ENCODE measurements at regions not wholly inside any gene's neighbourhood (a gene's known extent, or its start where the extent isn't known, plus 50 kb on each side); places are given as distances from the start of the nearest gene placed in this dataset.

GRCh38 chr16:55125818-55126385, 195.2 kb downstream of the IRX5 start:
- no peak for DNase-seq

DNA sequence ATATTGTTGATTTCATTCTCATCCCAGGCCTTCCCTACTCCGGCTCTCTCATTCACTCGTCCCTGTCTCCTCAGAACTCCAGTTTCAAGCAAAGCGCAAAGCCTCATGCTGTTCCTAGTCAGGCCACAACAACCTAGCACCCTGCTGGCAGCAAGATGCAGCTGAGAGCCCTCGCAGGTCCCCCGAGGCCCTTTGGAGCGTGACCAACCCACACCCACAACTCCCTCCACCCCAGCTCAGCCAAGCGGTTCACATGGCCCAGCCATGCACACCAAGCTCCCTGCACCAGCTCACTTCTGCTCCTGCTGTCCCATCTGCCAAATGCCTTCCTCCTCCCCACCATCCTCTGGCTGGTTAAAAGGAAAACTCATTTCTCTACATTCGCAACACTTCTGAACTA, 195.8 kb downstream of the IRX5 start:
- no peak for DNase-seq

GRCh38 chr16:55130456-55130855, 193.5 kb upstream of the IRX6 start:
- DNase-seq = no peak

DNA sequence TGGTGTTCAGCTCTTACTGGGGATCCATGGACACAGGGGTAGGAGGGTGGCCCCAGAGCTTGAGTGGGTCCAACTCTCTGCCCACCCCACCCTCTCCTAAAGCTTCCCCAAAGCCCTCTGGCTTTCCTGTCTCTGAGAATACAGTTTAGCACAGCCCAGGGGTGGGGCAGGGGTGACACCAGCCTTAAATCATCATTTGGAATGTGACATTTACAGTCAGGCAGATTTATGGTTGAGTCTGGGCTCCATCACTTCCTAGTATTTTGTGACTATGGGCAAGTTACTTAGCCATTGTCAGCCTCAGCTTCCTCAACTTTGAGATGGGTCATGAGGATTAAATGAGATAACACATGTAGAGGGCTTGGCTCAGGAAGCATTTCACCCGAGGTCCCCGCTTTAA, 193.1 kb upstream of the IRX6 start:
- no peak for DNase-seq

- no peak for DNase-seq
These were observed 190.3 kb upstream of the IRX6 start for GRCh38 chr16:55133654-55134053.

GRCh38 chr16:55136356-55137150, 187.4 kb upstream of the IRX6 start:
- no peak for DNase-seq

- no peak for DNase-seq
These were observed 185.7 kb upstream of the IRX6 start for GRCh38 chr16:55138298-55138697.

- DNase-seq = no peak
These were observed 181.6 kb upstream of the IRX6 start for GRCh38 chr16:55142405-55142804.

DNA sequence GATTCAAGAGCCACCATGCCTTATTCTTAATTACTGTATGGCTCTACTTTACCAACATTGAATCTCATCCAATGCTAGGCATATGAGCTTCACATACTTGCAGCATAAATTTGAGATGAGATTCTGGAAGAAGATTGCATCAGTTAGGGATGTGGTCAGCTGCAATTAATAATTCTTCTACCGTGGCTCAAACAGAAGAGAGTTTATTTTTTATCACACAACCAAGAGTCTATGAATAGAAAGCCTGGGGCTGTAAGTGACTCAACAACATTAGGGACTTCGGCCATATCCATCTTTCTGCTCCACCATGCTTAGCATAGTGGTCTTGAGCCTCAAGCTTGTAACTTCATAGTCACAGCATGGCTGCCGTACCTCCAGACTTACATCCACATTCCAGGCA, 179.4 kb upstream of the IRX6 start:
- DNase-seq = no peak

DNA sequence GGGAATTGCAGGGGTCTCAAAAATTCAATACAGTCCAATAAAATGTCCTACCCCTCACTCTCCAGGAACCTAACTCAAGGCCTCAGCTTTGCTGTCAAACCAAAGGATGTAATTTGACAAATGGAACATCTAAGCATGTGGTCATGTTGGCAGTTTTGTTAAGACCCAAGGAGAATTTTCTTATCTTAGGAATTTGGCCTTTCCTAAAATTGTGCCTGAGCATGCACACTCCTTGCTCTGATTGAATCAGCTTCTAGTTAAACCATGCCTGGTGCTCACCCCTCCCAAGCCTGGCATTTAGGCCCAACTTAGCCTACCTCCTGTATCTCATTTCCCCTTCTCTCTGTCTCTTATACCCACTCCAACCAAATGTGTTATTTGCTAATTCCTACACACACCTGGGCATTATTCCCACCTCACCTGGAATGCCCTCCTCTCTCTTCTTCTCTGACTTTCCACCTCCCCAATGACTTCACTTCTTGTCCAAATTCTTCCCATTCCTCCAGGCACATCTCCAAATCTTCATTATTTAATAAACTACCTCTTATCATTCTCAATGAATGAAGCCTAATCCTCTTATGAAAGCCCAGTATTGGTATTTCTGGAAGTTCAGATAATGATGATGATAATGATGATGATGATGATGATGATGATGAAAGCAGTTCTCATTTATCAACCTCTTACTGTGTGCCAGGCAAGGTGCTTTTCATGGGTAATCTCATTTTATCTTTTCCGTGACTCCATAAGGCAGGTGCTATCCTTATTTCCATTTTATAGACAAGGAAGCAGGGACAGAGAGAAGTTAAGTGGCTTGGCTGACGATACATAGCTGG, 178.0 kb upstream of the IRX6 start:
- DNase-seq = no peak

DNA sequence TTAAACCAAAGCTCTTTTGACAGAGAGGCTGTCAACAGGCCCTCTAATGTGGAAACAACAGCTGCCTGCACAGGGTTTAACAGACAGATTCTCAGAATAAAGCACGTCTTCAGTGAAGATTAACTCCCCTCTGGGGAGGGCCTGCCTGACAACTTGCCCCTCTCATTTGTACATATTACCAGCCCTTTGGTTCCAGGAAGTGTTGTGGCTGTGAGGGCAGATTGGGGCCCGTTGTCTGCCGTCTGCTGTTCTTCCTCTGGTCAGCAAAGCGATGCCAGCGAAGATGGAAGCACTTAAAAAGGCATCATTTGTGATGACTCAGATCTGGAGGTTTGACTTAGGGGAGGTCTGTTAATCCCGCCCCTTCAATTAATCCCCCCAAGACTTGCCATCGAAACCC, 177.0 kb upstream of the IRX6 start:
- DNase-seq = no peak

DNA sequence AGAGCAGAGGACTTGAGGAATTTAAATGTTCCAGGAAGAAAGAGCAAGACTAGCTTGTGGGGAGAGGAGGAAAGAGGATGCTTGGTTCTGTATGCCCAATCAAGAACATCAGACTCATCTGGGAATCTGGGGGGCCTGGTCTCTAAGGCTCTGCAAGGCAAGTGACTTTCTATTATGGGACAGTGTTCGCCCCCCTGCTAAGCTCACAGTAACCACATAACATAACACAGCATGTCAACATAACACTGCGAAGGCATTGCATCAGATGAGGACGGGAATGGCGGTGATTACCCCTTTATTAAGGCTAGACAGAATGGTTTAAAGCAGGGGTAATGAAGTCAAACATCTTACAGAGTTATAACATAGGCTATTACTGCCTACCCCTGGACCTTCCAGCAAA, 176.6 kb upstream of the IRX6 start:
- DNase-seq = no peak

GRCh38 chr16:55149622-55150021, 174.4 kb upstream of the IRX6 start:
- DNase-seq = no peak

DNA sequence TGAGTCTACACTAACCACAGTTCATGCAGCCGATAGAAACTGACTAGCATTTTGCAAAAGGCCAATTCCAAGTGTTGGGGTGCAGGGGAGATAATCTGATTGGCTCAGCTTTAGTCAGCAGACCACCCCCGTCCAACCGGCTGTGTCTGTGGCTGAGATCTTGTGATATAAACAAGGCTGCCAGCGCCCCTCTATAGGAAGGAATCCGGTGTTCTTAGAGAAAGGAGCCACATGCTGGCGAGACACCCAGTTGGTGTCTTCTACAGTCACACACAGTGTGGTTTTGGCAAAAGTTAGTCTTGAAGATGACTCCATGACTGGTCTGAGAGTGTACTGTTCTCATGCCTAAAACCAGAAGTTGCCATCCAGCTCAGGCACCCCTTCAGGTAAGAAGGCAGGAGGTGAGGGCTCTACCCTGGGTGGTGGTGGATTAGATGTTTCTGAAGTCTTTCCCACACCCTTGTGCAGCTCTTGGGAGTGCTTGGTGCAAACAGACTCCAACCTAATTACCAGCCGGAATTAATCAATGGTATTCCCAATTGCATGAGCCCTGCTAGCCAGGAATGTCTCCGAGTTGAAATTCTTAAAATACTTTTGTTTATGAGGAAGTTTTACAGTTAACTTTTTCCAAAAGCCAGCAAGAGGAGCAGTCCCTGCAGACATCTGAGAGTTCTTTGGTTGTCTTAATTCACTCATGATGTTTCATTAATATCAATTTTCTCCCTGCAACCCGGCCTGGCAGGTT, 172.3 kb upstream of the IRX6 start:
- DNase-seq = no peak

GRCh38 chr16:55152875-55153390, 171.1 kb upstream of the IRX6 start:
- no peak for DNase-seq

DNA sequence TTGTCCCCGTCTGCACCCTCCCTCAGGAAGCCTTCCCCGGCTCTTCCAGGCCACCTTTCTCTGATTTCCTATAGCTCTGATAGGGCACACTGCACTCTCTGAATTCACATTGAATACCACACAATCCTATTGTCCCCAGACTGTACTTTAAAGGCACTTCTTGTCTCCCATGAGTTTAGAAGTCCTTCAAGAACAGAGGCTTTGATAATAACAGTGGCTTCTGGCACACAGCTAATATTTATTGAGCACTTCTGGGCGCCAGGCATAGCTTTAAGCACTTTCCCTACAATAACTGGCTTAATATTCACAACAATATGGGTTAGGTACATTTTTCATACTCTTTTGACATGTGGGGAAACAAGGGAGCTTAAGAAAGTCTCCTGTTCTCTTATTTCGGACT, 169.7 kb upstream of the IRX6 start:
- no peak for DNase-seq

- no peak for DNase-seq
These were observed 169.0 kb upstream of the IRX6 start for GRCh38 chr16:55154956-55155355.

GRCh38 chr16:55155815-55156214, 168.2 kb upstream of the IRX6 start:
- no peak for DNase-seq

DNA sequence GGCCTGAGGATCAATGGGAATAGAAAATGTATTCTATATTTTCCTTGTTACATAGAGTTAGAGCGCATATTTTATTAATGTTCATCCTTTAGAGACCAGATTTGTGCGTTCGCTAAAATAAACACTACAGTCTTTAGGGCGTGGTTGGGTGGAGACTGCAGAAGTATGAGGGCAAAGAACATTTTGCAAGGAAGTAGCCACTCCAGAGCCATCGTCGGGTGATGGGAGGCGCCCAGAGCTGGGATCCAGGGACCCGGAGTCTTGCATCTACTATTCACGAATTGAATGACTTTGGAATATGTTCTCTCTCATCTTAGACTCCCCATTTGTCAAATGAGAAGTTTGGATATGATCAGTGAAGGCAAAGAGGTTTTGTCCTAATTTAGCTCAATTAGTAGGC, 154.2 kb upstream of the IRX6 start:
- DNase-seq = no peak

- DNase-seq = no peak
These were observed 152.8 kb upstream of the IRX6 start for GRCh38 chr16:55171241-55171640.

- DNase-seq = no peak
These were observed 148.6 kb upstream of the IRX6 start for GRCh38 chr16:55175389-55175788.

- DNase-seq = no peak
These were observed 147.1 kb upstream of the IRX6 start for GRCh38 chr16:55176901-55177300.

DNA sequence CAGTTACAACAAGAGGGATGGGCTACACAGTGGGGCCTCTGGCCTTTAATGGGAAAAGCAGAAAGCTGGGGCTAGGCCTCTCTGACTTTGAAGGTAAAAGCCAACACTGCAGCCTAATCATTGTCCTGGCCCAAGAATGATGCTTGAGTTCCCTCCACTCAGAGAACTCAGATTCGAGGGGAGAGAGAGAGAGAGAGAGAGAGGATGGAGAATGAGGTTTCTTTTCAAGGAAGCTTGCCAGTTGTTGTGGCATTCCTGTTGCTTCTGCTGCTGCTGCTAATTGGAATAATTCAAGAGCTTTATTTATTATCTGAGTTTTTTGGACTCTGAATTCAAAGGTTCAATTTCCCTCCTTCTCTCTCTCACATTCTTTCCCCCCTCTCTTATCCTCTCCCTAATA, 144.6 kb upstream of the IRX6 start:
- DNase-seq = no peak
